DMS79 (cell line): ENCODE measurements at regions not wholly inside any gene's neighbourhood (a gene's known extent, or its start where the extent isn't known, plus 50 kb on each side); places are given as distances from the start of the nearest gene placed in this dataset.
"Not testable (repeated sequence)": the region's sequence is repeated elsewhere in the genome, so short reads cannot be mapped to it uniquely, and the experiment has no call there.

Experiments
- DNase-seq: peaks from one replicate; lab custom pipeline; 2025; lab: John Stamatoyannopoulos, UW

GRCh38 chr1:110260194-110260593 lies 50.1 kb downstream of the KCNC4 start:
- DNase-seq: no peak

GRCh38 chr1:110262296-110262695 lies 52.2 kb downstream of the KCNC4 start:
- no peak for DNase-seq

- no peak for DNase-seq
Measured at GRCh38 chr1:110262846-110263631, 52.9 kb downstream of the KCNC4 start.

DNA sequence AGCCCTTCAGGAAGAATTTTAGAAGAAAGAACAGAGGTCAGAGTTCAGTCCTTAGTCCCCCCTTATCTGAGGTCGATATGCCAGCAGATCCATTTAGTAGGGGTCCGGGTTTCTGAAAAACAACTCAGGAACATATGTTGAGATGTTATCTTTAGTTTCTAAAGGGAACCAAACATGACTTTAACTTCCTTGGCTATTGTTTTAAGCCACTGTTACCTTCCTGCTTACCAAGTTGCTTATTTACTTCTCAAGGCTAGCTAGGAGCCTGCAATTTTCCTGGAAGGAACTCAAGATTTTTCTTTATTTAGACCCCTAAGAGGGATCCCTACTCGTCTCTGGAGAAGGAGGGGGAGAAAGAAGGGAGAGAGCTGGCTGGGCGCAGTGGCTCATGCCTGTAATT lies 54.3 kb downstream of the KCNC4 start:
- DNase-seq: no peak

- peak; percentile 87 for DNase-seq
Measured at GRCh38 chr1:110265186-110265585, 55.1 kb downstream of the KCNC4 start.

GRCh38 chr1:110266834-110267233 lies 56.7 kb downstream of the KCNC4 start:
- DNase-seq: no peak

DNA sequence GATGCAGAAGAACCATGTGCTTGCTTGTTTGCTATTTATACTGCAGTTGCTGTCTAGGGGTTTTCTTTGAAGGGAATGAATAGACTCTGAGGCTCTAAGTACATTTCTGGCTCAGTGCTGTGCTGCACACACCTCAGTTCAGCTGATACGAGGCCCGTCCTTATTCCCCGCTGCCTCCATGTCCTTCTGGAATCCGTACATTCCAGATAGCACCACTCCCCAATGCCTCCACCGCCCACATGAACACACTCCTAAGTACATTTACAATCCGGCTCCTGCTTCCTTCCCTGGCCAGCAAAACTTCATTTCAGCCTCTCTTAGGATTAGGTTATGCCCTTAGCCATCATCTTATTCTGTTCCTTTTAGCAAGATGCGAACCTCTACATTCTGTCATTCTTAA lies 57.1 kb downstream of the KCNC4 start:
- no peak for DNase-seq

- no peak for DNase-seq
Measured at GRCh38 chr1:110272045-110272444, 61.9 kb downstream of the KCNC4 start.

GRCh38 chr1:110273832-110274231 lies 63.7 kb downstream of the KCNC4 start:
- DNase-seq: not testable (repeated sequence)

- DNase-seq: no peak
Measured at GRCh38 chr1:110280126-110280525, 59.1 kb upstream of the RBM15 start.

- no peak for DNase-seq
Measured at GRCh38 chr1:110280804-110281203, 58.4 kb upstream of the RBM15 start.

DNA sequence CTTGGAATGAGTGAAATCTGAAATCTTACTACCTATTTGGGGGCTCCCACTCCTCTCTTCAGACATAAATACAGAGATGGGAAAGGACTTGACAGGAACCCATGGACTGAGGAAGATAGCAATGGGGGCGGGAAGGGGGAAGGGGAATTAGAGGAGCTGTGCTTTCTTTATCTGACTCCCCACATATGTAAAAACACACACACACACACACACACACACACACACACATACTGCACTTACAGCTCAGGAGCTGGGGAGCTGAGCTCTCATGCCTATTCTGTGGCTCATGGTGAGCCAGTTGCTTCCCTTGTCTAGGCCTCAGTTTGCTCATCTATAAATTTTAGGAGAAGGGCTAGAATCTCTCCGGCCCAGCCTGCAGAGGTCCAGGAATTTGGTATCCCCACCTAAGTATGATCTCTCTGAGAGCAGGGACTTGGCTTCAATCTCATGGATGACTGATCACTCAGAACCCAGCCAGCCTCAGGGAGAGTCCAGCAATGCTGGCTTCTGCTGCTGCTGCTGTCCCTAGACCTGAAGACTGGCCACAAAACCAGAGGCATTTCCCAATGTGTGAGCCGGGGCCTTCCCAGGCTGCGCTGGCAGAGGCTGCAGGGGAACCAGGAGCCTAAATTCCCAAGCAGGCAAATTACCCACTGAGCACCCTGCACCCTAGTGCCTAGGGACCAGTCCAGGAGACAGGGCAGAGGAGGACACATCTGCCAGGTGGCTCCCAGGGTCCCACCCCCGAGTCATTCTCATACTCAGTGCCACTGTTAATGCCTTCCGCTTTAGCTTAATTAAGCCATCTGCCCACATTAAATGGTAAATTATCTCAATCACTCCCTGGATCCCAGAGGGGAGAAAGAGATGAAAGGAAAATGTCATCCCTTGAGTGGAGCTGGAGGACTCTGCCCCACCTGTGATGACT lies 57.5 kb upstream of the RBM15 start:
- DNase-seq: no peak

GRCh38 chr1:110282395-110282794 lies 56.8 kb upstream of the RBM15 start:
- peak; percentile 93 for DNase-seq

- no peak for DNase-seq
Measured at GRCh38 chr1:110283677-110284076, 55.5 kb upstream of the RBM15 start.

DNA sequence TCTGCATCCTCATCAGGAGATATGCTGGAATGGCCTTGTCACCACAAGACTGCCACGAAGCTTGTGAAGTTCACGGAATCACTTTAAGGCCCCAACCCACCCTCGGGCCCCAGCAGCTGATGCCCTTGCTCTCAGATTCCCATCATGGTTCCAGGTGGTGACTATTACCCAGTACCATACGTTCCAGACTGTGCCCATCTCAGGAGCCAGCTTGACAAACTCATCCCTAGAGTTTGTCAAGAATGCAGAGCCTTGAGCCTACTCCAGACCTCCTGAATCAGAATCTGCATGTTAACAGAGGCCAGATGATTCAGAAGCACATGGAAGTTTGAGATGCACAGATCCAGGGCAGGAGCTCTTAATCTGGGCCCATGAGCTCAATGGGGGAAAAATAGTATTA lies 53.9 kb upstream of the RBM15 start:
- no peak for DNase-seq

GRCh38 chr1:110286564-110286963 lies 52.6 kb upstream of the RBM15 start:
- no peak for DNase-seq

DNA sequence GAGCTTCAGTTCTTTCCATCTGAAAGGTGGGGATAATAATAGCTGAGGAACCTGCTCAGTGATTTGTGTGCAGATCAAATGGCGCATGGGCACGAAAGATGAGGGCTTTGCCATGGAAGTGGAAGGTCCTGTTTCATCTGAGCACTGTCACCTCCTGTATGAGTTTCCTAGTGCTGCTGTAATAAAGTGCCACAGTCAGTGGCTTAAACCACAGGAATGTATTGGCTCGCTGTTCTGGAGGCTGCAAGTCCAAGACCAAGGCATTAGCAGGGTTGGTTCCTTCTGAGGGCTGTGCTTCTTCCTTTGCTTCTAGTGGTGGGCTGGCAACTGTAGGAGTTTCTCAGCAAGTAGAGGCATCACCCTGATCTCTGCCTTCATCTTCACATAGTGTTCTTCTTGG lies 51.1 kb upstream of the RBM15 start:
- DNase-seq: no peak
